LNCAP (cell line): ENCODE measurements at regions not wholly inside any gene's neighbourhood (a gene's known extent, or its start where the extent isn't known, plus 50 kb on each side); places are given as distances from the start of the nearest gene placed in this dataset.

Experiments used
- TF ChIP-seq, protein P1 (sequence below): fragments of 450-650 bp; IDR thresholded peaks from 2 replicates; pipeline ENCODE4 v1.5.1; 2017; ENCODE audit warnings: mild to moderate bottlenecking

DNA sequence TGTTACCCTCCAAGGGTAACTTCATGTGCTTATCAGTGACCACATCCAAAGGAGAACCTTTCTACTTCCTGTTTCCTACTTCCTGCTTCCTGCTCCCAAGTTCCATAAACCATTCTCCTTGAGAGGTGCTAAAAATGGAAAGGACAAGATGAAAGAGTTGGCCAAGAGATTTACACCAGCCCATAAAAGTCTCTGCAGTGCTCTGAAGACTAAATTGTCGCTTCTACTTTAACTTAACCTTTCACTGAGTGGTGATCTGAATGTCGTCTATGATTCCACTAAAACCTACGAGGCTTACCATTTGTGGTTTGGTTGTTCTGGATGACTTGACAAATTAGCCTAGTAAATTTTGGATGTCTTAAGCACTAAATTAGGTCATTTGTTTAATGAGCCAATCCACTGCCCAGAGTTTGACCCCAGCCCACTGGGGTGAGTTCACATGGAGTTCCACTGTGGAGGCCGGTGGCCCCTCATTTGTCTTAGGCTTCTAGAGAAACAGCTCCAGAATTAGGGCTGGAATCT lies 333.1 kb downstream of the FOXL1 start:
- TF ChIP-seq, protein P1, sequence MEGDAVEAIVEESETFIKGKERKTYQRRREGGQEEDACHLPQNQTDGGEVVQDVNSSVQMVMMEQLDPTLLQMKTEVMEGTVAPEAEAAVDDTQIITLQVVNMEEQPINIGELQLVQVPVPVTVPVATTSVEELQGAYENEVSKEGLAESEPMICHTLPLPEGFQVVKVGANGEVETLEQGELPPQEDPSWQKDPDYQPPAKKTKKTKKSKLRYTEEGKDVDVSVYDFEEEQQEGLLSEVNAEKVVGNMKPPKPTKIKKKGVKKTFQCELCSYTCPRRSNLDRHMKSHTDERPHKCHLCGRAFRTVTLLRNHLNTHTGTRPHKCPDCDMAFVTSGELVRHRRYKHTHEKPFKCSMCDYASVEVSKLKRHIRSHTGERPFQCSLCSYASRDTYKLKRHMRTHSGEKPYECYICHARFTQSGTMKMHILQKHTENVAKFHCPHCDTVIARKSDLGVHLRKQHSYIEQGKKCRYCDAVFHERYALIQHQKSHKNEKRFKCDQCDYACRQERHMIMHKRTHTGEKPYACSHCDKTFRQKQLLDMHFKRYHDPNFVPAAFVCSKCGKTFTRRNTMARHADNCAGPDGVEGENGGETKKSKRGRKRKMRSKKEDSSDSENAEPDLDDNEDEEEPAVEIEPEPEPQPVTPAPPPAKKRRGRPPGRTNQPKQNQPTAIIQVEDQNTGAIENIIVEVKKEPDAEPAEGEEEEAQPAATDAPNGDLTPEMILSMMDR: no peak

DNA sequence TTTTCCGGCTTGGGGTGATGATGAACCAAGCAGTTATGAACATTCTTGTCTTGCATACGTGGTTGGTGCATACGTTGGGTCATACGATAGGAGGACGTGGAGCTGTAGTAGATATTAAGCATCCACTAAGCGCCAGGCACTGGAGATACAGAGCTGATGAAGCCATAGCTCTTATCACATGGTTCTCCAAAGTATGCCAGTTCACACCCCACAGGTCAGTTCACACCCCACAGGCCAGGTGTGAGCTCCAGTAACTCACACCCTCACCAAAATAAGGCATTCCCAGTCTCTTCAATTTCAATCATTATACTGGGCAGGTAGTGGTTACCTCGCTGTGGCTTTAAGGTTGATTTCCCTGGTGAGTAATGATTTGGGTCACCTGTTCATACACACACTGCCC lies 335.5 kb downstream of the FOXL1 start:
- TF ChIP-seq, protein P1: no peak

DNA sequence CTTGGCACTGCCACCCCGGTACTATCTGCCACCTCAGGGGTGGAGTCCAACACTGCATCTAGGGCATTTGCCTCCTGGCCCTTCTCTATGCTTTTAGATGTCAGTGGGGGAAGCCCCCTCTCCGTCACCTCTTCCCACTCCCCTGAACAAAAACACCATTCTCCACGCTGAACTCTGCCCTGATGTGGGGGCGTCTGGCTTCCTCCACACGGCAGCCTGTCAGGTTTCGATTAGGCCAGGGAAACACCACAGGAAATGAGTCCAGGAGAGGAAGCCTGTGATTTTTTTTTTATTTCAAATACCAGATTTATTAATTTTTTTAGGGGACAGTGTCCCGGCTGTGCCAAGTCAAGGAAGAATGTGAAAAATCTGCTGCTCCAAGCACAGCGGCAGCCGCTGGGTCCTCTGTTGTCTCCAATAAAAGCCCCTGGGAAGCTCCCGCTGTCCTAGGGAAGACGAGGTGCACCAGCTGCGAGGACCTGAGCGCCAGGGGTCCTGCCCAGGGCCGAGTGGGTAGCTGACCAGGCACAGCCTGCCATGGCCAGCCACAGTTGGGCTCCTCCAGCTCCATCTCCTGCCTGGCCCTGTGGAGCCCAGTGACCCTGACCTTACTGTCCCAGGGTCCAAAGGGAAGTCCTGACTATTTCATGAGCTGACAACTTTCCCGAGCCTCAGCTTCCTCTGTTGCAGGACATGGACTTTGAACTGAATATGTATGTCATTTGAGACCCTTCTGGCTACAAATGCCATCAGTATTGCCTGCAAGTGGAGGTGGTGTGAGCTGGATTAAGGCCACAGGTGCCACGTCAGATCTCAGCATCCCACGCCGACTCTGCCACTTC lies 336.7 kb downstream of the FOXL1 start:
- TF ChIP-seq, protein P1: no peak

DNA sequence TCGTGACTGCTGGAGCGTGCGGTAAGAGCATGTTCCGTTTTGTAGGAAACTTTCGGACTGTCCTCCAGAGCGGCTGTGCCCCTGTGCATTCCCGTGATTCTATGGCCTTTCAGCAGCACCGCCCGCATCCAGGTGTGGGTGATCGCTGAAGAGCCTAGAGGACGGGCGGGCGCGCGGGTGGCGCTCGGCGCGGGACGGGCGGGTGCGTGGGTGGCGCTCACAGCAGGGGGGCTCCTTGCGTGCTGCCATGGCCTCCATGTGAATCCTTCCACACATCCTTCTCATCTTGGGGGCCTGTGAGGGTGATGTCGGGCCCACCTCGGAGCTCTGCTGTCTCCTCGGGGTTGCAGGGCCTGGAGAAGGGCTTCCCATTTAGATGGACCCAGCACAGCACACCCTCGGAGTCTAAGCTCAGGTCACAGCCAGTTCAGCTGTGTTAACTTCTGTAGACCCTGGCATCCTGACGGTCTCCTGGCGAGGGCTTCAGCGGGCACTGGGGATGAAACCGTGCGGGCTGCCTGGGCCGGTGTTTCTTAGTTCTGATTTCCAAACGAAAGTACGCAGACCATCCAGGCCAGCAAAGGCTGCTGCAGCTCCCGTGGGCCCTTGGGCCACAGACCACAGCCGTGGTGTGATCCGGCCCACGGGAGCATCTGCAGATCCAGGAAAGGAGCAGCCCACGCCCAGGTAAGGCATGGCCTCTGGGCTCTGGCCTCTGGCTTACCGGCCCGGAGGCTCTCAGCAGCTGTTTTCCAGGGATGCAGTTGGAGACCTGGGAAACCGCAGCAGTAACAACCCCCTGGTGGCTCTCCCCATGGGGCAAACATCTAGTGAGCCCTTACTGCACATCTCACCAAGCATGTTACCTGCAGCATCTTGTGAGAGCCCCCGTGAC lies 339.4 kb downstream of the FOXL1 start:
- TF ChIP-seq, protein P1: no peak

DNA sequence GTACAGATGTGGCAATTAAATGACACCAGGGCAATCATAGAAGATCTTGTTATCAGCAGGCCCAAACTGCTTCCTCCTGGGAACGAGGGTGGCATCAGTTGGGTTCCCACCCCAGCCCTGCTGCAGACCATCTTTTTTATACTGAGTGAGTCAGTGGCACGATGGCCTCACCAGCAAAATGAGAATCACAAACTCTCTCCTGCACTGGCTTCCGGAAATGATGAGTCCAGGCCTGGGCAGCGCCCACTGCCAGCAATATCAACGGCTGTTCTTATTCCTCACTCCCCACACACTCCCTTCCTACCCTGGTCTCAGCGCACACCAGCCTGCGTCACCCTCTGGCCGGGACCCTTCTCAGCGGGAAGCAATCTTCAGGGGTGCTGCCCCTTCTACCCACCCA lies 340.3 kb downstream of the FOXL1 start:
- TF ChIP-seq, protein P1: no peak

DNA sequence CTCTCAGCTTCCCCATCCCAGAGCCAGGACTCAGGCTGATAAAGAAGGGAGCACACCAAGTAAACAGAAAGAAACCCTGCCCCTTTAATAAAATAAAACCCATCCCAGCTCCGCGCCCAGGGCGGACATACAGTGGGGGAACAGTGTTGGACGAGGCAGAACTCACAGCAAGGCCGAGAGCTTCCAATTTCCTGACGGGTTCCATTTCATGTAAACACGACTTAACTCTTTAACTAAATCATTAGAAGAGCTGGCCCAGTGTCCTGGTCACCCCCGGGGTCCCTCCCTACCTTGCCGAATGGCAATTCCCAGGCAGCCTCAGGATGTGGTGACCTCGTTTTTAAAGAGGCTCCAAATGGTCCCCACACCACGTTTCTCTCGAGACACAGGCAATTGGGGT lies 340.7 kb downstream of the FOXL1 start:
- TF ChIP-seq, protein P1: no peak

DNA sequence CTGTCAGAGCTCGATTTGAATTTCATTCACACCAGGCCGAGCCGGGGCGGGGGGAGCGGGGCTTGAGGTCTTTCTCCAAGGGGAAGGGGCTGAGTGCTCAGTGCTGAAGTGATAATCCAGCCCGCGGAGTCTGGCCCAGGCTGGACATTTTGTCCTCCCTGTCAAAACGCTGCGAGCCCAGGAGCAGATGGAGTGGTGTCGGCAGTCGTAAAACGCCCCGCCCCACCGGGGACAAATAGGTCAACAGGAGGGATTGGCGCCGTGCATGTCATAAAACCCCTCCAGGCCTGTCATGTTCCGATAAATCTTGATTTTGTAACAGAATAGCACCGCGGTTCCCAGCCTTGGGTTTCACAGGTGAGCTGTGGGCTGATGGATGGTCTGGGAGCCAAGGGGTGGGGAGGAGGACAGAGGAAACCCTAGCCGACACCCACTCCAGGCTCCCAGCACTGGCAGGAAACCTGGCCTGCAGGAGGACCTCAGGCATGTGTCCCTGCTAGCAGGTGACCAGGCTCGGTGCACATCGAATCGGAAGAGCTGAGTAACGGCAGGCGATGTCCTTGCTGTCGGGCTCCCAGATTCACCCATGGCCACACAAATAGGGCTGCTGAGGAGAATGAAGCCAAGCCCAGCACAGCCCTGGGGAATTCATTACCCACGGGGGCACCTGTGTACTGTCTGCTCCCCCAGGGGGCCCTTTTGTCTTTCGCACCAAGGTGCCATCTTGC lies 341.4 kb downstream of the FOXL1 start:
- TF ChIP-seq, protein P1: no peak
